GM18517 (cell line): ENCODE measurements at regions not wholly inside any gene's neighbourhood (a gene's known extent, or its start where the extent isn't known, plus 50 kb on each side); places are given as distances from the start of the nearest gene placed in this dataset.

ENCODE experiments used
- ATAC-seq: cut with Tn5 transposase; IDR thresholded peaks from one replicate; pipeline ENCODE4 v1.9.1; 2021; ENCODE audit warnings: mild to moderate bottlenecking, moderate library complexity; ENCODE audit not compliant: unreplicated experiment

- no peak for ATAC-seq
Observed at GRCh38 chr1:4550941-4551340, 103.5 kb upstream of the AJAP1 start.

DNA sequence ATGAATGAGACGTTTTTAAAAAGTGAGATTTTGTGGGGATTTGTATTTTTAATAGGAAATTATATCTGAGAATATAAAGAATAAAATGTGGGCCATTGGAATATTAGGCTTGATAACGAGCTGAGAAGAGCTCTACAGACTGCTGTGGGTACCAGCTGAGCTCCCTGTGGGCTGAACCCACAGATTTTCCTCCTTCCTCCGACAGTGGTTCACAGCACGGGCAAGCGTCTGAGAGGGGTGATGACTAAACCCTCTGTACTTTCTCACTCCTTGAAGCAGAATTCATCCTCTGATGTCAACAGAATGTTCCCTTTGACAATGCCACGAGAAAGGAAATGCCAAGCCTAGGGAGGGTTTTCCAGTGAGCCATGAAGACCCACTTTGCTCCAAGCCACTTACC, 102.7 kb upstream of the AJAP1 start:
- ATAC-seq: no peak

GRCh38 chr1:4553761-4554160, 100.6 kb upstream of the AJAP1 start:
- no peak for ATAC-seq

DNA sequence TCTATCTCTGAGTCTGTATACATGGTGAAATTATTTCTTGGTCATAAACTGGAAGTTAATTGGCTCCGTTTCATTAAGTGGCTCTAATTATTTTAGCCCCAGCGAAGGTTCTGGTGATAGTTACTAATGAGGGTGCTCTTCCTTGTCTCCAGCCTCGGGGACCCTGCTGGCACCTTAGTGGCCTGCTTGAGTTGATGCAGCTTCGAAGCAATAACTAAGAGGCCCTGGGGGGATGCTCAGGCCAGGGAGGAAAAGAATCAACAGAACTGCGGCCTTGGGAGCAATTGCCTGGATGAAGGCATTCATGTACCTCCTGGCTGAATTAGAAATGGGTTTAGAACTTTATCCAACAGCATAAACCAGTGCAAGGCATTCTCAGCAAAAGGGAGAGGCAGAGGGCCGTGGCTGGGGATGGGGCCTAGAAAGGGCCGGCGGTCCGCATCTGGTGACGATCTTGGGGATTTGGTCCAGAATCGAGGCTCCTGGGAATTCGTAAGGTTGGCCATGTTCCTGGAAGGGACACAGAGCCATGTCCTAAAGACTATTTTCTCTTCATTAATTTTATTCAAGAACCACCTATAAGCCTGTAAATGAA, 100.0 kb upstream of the AJAP1 start:
- no peak for ATAC-seq

DNA sequence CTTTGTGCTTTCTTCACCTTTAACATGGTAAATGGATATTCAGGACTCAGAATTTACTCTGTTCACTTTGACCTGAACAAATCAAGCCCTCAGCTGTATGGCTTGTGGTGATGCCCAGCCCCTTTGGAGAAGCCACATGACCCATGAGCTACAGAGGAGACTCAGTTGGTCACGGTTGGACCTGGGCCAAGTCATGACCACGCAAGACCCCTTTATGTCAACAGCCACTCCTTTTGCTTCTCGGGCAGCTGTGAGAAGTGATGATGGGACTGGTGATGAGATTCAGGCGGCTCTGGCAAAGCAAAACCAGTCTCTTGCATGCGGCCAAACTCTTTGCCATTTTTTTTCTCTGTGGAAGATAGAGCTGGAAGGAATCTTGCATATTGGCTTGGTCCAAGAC, 96.5 kb upstream of the AJAP1 start:
- no peak for ATAC-seq

DNA sequence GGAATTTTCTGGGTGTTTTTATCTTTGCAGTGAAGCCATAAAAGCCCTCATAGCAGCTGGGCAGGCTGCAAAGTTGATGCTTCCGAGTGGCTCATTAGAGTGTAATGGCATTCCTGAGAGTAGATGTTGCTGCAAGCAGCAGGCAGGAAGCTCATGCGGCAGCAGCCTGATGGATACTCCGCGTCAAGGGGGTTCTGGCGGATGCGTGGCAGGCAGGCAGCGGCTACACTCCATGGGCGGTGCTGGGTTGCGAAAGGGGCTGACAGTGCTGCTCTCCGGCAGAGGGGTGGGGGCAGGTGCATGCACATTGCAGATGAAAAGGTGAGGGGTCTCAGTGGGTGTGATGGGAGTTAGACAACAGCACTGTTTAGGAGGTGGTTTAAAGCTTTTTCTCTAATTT, 93.2 kb upstream of the AJAP1 start:
- no peak for ATAC-seq

DNA sequence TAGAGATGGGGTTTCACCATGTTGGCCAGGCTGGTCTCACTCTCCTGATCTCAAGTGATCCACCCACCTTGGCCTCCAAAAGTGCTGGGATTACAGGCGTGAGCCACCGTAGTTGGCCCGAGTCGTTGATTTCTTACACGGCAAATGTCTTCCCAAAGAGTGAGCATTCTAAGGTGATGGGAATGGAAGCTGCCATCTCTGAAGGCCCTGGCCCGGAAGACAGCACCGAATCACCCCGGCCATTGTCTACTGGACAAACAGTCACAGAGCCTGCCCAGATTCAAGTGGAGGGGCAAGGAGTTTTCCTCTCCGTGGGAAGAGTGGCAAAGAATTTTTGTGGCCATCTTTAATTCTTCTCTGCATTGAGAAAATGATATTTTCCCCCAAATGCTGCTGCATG, 92.1 kb upstream of the AJAP1 start:
- no peak for ATAC-seq

DNA sequence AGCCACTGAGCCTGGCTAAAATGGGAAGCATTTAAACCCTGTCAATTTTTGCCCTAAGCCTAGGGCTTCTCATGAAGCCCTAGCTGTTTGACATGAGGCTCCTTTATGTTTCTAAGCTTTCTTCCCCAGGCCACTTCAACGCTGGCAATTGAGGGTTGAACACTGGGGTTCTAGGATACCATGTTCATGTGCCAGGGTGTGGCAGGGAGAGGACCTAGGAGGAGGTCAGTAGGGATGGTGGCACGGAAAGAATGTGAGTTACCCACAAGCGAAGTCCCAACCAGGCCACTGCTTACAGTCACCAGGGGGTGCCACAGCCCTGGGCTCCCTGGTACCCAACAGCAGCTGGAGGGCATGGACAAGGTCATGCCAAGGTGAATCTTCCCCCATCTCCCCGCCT, 90.8 kb upstream of the AJAP1 start:
- no peak for ATAC-seq

DNA sequence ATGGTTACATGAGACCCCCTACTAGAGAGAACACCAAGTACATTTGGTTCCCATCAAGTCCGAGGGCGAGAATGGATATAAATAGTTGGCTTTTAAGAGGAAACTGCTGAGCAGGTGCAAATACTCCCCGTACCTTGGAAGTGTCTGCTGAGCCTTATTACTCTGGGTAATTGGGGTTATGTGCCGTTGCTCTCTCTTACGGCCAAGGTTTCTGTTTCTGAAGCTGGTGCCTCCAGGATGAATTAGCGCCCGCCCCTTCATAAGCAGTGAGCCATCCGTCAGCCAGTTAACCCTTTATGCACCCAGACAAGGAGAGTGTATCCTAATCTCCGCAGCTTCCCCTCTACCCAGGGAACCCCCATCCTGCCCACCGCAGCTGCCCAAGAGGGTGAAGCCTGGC, 90.4 kb upstream of the AJAP1 start:
- ATAC-seq: no peak

- no peak for ATAC-seq
Observed at GRCh38 chr1:4565166-4565565, 89.2 kb upstream of the AJAP1 start.

GRCh38 chr1:4565801-4566449, 88.5 kb upstream of the AJAP1 start:
- ATAC-seq: no peak

- ATAC-seq: no peak
Observed at GRCh38 chr1:4571263-4571662, 83.1 kb upstream of the AJAP1 start.

GRCh38 chr1:4573526-4573925, 80.9 kb upstream of the AJAP1 start:
- ATAC-seq: no peak

GRCh38 chr1:4581807-4582206, 72.6 kb upstream of the AJAP1 start:
- ATAC-seq: no peak

- ATAC-seq: no peak
Observed at GRCh38 chr1:4584449-4584848, 70.0 kb upstream of the AJAP1 start.

- no peak for ATAC-seq
Observed at GRCh38 chr1:4585216-4585615, 69.2 kb upstream of the AJAP1 start.

- ATAC-seq: no peak
Observed at GRCh38 chr1:4585705-4586104, 68.7 kb upstream of the AJAP1 start.

DNA sequence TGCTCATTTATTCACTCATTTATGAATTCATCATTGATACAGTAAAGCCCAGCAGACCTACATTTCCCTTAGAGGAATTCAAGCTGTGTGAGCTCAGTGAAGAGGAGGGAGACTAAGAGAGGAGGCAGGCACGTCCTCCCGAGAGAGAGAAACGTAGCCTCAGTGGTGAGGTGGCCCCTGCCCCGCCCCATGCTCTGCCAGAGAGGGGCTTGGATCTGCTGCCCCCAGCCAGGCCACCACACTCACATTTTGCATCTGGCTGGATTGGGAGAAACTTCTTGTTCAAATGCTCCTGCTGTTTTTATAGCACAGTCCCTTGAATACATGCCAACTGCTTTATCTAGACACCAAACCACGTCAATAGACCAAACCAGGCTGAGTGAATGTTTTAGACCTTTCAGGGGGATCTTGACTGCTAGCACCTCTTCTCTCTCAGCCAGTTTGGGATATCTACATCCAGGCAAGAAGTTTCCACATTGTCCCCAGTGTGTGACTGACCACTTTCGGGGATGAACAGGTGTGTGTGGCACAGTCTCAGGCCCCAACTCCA, 67.7 kb upstream of the AJAP1 start:
- no peak for ATAC-seq

DNA sequence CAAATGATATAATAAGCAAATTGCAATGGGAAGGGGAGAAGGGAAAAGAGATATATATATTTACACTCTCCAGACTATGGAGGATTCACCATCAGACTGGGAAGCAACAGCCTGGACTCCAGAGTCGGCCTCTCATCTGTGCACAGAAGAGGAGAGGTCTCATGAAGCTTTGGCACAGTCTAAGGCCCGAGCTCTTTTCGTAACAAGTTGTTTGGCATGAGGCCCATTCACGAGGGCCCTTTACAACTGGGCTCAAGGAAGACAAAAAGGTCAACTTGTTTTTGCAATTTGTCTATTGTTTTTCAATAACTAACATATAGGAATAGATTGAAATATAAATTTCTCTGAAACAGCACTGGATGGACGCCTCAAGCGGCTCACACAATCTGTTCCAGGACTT, 66.7 kb upstream of the AJAP1 start:
- ATAC-seq: no peak

- ATAC-seq: no peak
Observed at GRCh38 chr1:4590756-4591155, 63.7 kb upstream of the AJAP1 start.

DNA sequence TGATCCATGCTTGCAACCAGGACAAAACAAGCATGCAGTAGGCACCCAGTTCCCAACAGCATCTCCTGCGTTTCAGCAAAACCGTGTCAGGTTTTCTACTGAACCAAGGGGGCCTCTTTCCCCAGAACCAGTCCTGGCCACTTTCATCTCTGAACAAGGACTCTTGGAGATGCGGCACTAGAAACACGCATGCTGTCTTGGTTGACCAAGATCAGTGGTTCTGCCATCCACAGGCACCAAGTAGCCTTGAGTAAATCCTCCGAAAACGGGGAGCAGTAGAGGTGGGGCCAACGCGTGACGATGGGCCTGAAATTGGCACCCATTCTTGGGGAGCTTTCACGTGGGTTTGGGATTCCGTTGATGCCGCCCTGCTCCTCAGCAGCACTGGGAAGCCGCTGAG, 62.5 kb upstream of the AJAP1 start:
- no peak for ATAC-seq

GRCh38 chr1:4593106-4593505, 61.3 kb upstream of the AJAP1 start:
- ATAC-seq: no peak
